Endothelial cell of umbilical vein (primary cell): ENCODE measurements at regions not wholly inside any gene's neighbourhood (a gene's known extent, or its start where the extent isn't known, plus 50 kb on each side); places are given as distances from the start of the nearest gene placed in this dataset.

Experiments
- BruUV-seq: library from RNA; stranded (reverse); fragments of 400-500 nt; replicated peaks from 2 replicates; lab custom pipeline; 2021; lab: Mats Ljungman, UMichigan
- CTCF ChIA-PET: fragments of 300-600, 350-600 bp; sonication (Branson Sonifier 250); formaldehyde crosslinking; loops from one replicate; lab custom pipeline; 2021; ENCODE audit warnings: antibody characterized with exemption, inconsistent platforms; lab: Charles Lee
- POLR2A ChIA-PET: fragments of 300-600, 350-600 bp; sonication (Branson Sonifier 250); formaldehyde crosslinking; loops from one replicate; lab custom pipeline; 2021; ENCODE audit warnings: antibody characterized with exemption, inconsistent platforms; lab: Charles Lee
- DNase-seq: peaks from one replicate; pipeline ENCODE4 v3.0.0-alpha.2; 2011; ENCODE audit warnings: low read depth, low spot score
- FAIRE-seq: peaks from 2 replicates; lab custom pipeline; 2011; peaks lifted over from hg19 to GRCh38; lab: Jason Lieb, UNC
- H2AFZ ChIP-seq: 2 replicates; pipeline ENCODE4 v1.6.0; 2012; ENCODE audit warnings: low read depth, low read length, control low read depth, inconsistent platforms
- H3K27ac ChIP-seq: 2 replicates; pipeline ENCODE4 v1.5.1; 2011; ENCODE audit warnings: low read depth, mild to moderate bottlenecking, control low read depth, low read length, moderate library complexity; ENCODE audit not compliant: insufficient read depth
- H3K27me3 ChIP-seq, 2 experiments: 2 replicates each; pipeline versions ENCODE4 v1.6.0 to v1.6.1; 2011; ENCODE audit warnings: low read length in 2 of 2, mixed read lengths in 1 of 2; ENCODE audit not compliant: control insufficient read depth in 2 of 2, insufficient read depth in 2 of 2
- H3K36me3 ChIP-seq, 2 experiments: 2 replicates in 1 of 2; 3 replicates in 1 of 2; pipeline ENCODE4 v1.5.1; 2011; ENCODE audit warnings: low read length in 2 of 2, mild to moderate bottlenecking in 1 of 2, moderate library complexity in 1 of 2; ENCODE audit not compliant: control insufficient read depth in 2 of 2, insufficient read depth in 2 of 2; ENCODE audit errors: extremely low read depth in 1 of 2
- H3K4me1 ChIP-seq: 3 replicates; pipeline ENCODE4 v1.5.1; 2011; ENCODE audit warnings: mild to moderate bottlenecking, low read length; ENCODE audit not compliant: control insufficient read depth, insufficient read depth; ENCODE audit errors: extremely low read depth
- H3K4me2 ChIP-seq: 2 replicates; pipeline ENCODE4 v1.6.1; 2011; ENCODE audit warnings: low read length, control low read depth, mixed read lengths; ENCODE audit not compliant: insufficient read depth
- H3K4me3 ChIP-seq, 3 experiments: fragments of 200-600 bp in 1 of 3; sonication (generic), shearing (Covaris generic) in 1 of 3; replicated peaks in 1 of 3; 2 replicates each; pipeline ENCODE4 v1.5.1; 2011 to 2016; ENCODE audit warnings: control low read depth in 3 of 3, low read length in 3 of 3, mild to moderate bottlenecking in 2 of 3, inconsistent platforms in 1 of 3, low read depth in 1 of 3, moderate library complexity in 1 of 3; ENCODE audit not compliant: insufficient read depth in 1 of 3
- H3K79me2 ChIP-seq: 2 replicates; pipeline ENCODE4 v1.6.0; 2012; ENCODE audit warnings: low read length, inconsistent platforms; ENCODE audit not compliant: control insufficient read depth, insufficient read depth
- H3K9ac ChIP-seq: replicated peaks from 2 replicates; pipeline ENCODE3; 2011; ENCODE audit warnings: low read length, control low read depth; ENCODE audit not compliant: insufficient read depth; ENCODE audit errors: extremely low read depth
- H3K9me1 ChIP-seq: replicated peaks from 3 replicates; pipeline ENCODE4 v1.6.0; 2011; ENCODE audit warnings: mild to moderate bottlenecking, low read length; ENCODE audit not compliant: control insufficient read depth, insufficient read depth; ENCODE audit errors: extremely low read depth
- H3K9me3 ChIP-seq: replicated peaks from 2 replicates; pipeline ENCODE4 v1.5.1; 2012; ENCODE audit warnings: low read length, inconsistent platforms; ENCODE audit not compliant: control insufficient read depth, insufficient read depth
- H4K20me1 ChIP-seq: replicated peaks from 2 replicates; pipeline ENCODE3; 2011; ENCODE audit warnings: mild to moderate bottlenecking, low read length; ENCODE audit not compliant: control insufficient read depth, insufficient read depth; ENCODE audit errors: extremely low read depth
- CTCF ChIP-seq, 2 donors: IDR thresholded peaks; 1 replicate in 1 of 2; 2 replicates in 1 of 2; pipeline ENCODE4 v1.5.1; 2011; ENCODE audit warnings: low read length in 2 of 2, mild to moderate bottlenecking in 2 of 2, moderate library complexity in 2 of 2, control low read depth in 1 of 2, inconsistent platforms in 1 of 2, low read depth in 1 of 2; ENCODE audit not compliant: insufficient read depth in 1 of 2; ENCODE audit errors: extremely low read depth in 1 of 2
- EZH2 ChIP-seq: IDR thresholded peaks from 2 replicates; pipeline ENCODE4 v1.6.1; 2012; ENCODE audit warnings: borderline replicate concordance, low read depth, mild to moderate bottlenecking, moderate library complexity, low read length, inconsistent platforms; ENCODE audit not compliant: severe bottlenecking
- FOS ChIP-seq: IDR thresholded peaks from 2 replicates; pipeline ENCODE4 v1.6.1; 2011; ENCODE audit warnings: mild to moderate bottlenecking, low read length, moderate library complexity, borderline replicate concordance; ENCODE audit not compliant: insufficient read depth
- GATA2 ChIP-seq: IDR thresholded peaks from 2 replicates; pipeline ENCODE4 v1.7.0; 2011; ENCODE audit warnings: low read depth, mild to moderate bottlenecking, moderate library complexity, mixed read lengths, low read length; ENCODE audit not compliant: insufficient read length, insufficient read depth
- JUN ChIP-seq: IDR thresholded peaks from 2 replicates; pipeline ENCODE4 v1.6.1; 2011; ENCODE audit warnings: borderline replicate concordance, low read depth; ENCODE audit not compliant: insufficient read length, insufficient read depth
- MAX ChIP-seq: IDR thresholded peaks from 2 replicates; pipeline ENCODE4 v1.6.1; 2011; ENCODE audit not compliant: insufficient read depth, insufficient read length
- MYC ChIP-seq: IDR thresholded peaks from one replicate; pipeline ENCODE4 v1.6.1; 2011; ENCODE audit warnings: mild to moderate bottlenecking, low read depth, low read length
- POLR2A ChIP-seq: IDR thresholded peaks from 2 replicates; pipeline ENCODE4 v1.6.1; 2012; ENCODE audit warnings: low read depth, mild to moderate bottlenecking, control low read depth, low read length
- POLR2AphosphoS5 ChIP-seq: IDR thresholded peaks from 2 replicates; pipeline ENCODE4 v1.6.1; 2012; ENCODE audit warnings: low read depth, mild to moderate bottlenecking, control low read depth, low read length, moderate library complexity; ENCODE audit not compliant: insufficient read depth
- dilution Hi-C: fragments of 300-500 bp; cut with MboI; formaldehyde crosslinking; loops from one replicate; pipeline ENCODE4 v1.15.0; 2019; ENCODE audit warnings: low sequenced_read_pairs; ENCODE audit not compliant: extremely low pct_ligation_motif_present
- intact Hi-C: fragments of 100-400 bp; cut with micrococcal nuclease; formaldehyde crosslinking; loops from one replicate; pipeline ENCODE4 v1.10.0; 2022

- Histone ChIP-seq H3K27me3 (no peaks in the 10 kb centered on the region), H3K4me2 (no peak overlapping the region), H2AFZ (no peak overlapping the region), H3K27ac (no peak overlapping the region), H3K79me2 (no peaks in the 10 kb centered on the region), H3K9me3 (no peaks in the 10 kb centered on the region), H3K9ac (no peak overlapping the region), H4K20me1 (no peaks in the 10 kb centered on the region), H3K4me3 (no peak overlapping the region), H3K36me3 (no peaks in the 10 kb centered on the region), H3K4me1 (no peaks in the 10 kb centered on the region), H3K9me1 (no peaks in the 10 kb centered on the region)
- ChIA-PET CTCF (no interaction called here), POLR2A (no interaction called here)
- FAIRE-seq (no peak), DNase-seq (no peak)
- intact Hi-C loops, result no loop called here
- no peak for TF ChIP-seq MAX
- no peak for TF ChIP-seq POLR2A
- no peak for TF ChIP-seq CTCF (IDR thresholded peaks at IDR 0.05; ENCODE audit: extremely low read depth in 1 of 2, insufficient read depth in 1 of 2, low read depth in 1 of 2, low read length in 2 of 2)
- no peak for TF ChIP-seq JUN
- TF ChIP-seq POLR2AphosphoS5, result no peak
- no peak for TF ChIP-seq MYC
- no peak for TF ChIP-seq FOS
- TF ChIP-seq EZH2, result no peak
- TF ChIP-seq GATA2, result no peak
- BruUV-seq, result no TSS peak
- dilution Hi-C loops, result no loop called here
Measured at GRCh38 chr13:68715651-68716050, 1392.0 kb upstream of the ATXN8OS start.
